IMR-90 (cell line): ENCODE measurements at regions not wholly inside any gene's neighbourhood (a gene's known extent, or its start where the extent isn't known, plus 50 kb on each side); places are given as distances from the start of the nearest gene placed in this dataset.

Source experiments
- ATAC-seq: fragments of 200-7000 bp; cut with Tn5 transposase; 2 replicates; pipeline ENCODE4 v1.9.1; 2020; ENCODE audit warnings: low read depth, mild to moderate bottlenecking, moderate library complexity
- BruUV-seq: library from RNA; stranded (reverse); fragments of 400-500 nt; replicated peaks from 2 replicates; lab custom pipeline; 2021; lab: Mats Ljungman, UMichigan
- CTCF ChIA-PET: fragments of 300-600 bp; formaldehyde crosslinking; extraction: SDS; loops from one replicate; lab custom pipeline; 2021; ENCODE audit warnings: antibody characterized with exemption; lab: Yijun Ruan, JAX
- POLR2A ChIA-PET: fragments of 300-600 bp; sonication (Branson Sonifier 250); formaldehyde crosslinking; loops from one replicate; lab custom pipeline; 2022; ENCODE audit warnings: antibody characterized with exemption; ENCODE audit not compliant: unreplicated experiment; lab: Charles Lee
- DNase-seq: peaks from one replicate; pipeline ENCODE4 v3.0.0; 2013
- H2AFZ ChIP-seq: replicated peaks from 2 replicates; pipeline ENCODE3; 2013; ENCODE audit warnings: low read length, mild to moderate bottlenecking; ENCODE audit not compliant: poor library complexity
- H2AK5ac ChIP-seq: 2 replicates; pipeline ENCODE4 v1.6.1; 2013; ENCODE audit warnings: low read depth, low read length, inconsistent platforms
- H2AK9ac ChIP-seq: replicated peaks from 2 replicates; pipeline ENCODE3; 2013; ENCODE audit warnings: mild to moderate bottlenecking, low read depth, low read length, moderate library complexity; ENCODE audit not compliant: poor library complexity
- H2BK120ac ChIP-seq: 2 replicates; pipeline ENCODE4 v1.6.1; 2013; ENCODE audit warnings: low read depth, low read length, inconsistent platforms
- H2BK15ac ChIP-seq: 3 replicates; pipeline ENCODE4 v1.6.1; 2013; ENCODE audit warnings: low read depth, low read length, inconsistent platforms
- H2BK20ac ChIP-seq: 2 replicates; pipeline ENCODE4 v1.6.1; 2013; ENCODE audit warnings: low read depth, mild to moderate bottlenecking, inconsistent platforms, low read length, moderate library complexity
- H2BK5ac ChIP-seq: 2 replicates; pipeline ENCODE4 v1.6.1; 2013; ENCODE audit warnings: mild to moderate bottlenecking, low read depth, low read length, inconsistent platforms; ENCODE audit not compliant: poor library complexity, severe bottlenecking
- H3K14ac ChIP-seq: replicated peaks from 2 replicates; pipeline ENCODE4 v1.6.1; 2013; ENCODE audit warnings: low read depth, low read length, inconsistent platforms
- H3K18ac ChIP-seq: 2 replicates; pipeline ENCODE4 v1.6.1; 2013; ENCODE audit warnings: low read depth, low read length, control low read depth
- H3K23ac ChIP-seq: 2 replicates; pipeline ENCODE4 v1.6.1; 2013; ENCODE audit warnings: low read depth, low read length, inconsistent platforms
- H3K27ac ChIP-seq: 2 replicates; pipeline ENCODE4 v1.5.1; 2013; ENCODE audit warnings: mild to moderate bottlenecking, control low read depth, low read length; ENCODE audit not compliant: insufficient read depth
- H3K27me3 ChIP-seq: 2 replicates; pipeline ENCODE4 v1.6.1; 2013; ENCODE audit warnings: low read length; ENCODE audit not compliant: control insufficient read depth, insufficient read depth
- H3K36me3 ChIP-seq: 2 replicates; pipeline ENCODE4 v1.6.1; 2013; ENCODE audit warnings: low read length, mixed read lengths; ENCODE audit not compliant: control insufficient read depth, insufficient read depth
- H3K4ac ChIP-seq: 2 replicates; pipeline ENCODE4 v1.6.1; 2013; ENCODE audit warnings: low read depth, low read length, inconsistent platforms
- H3K4me1 ChIP-seq: 2 replicates; pipeline ENCODE4 v1.6.1; 2013; ENCODE audit warnings: low read length, mixed read lengths; ENCODE audit not compliant: control insufficient read depth, insufficient read depth
- H3K4me2 ChIP-seq: 2 replicates; pipeline ENCODE4 v1.6.1; 2013; ENCODE audit warnings: low read depth, mild to moderate bottlenecking, control low read depth, low read length, moderate library complexity
- H3K4me3 ChIP-seq: 2 replicates; pipeline ENCODE4 v1.5.1; 2013; ENCODE audit warnings: low read depth, mild to moderate bottlenecking, control low read depth, low read length, moderate library complexity; ENCODE audit not compliant: insufficient read depth
- H3K56ac ChIP-seq: 2 replicates; pipeline ENCODE4 v1.6.1; 2013; ENCODE audit warnings: low read length, inconsistent platforms; ENCODE audit not compliant: insufficient read depth; ENCODE audit errors: extremely low read depth
- H3K79me1 ChIP-seq, 2 experiments: 2 replicates each; pipeline ENCODE4 v1.6.1; 2013; ENCODE audit warnings: low read length in 2 of 2, inconsistent platforms in 1 of 2, low read depth in 1 of 2
- H3K9ac ChIP-seq: 2 replicates; pipeline ENCODE4 v1.6.1; 2013; ENCODE audit warnings: low read depth, low read length, control low read depth
- H3K9me1 ChIP-seq: 2 replicates; pipeline ENCODE4 v1.6.1; 2013; ENCODE audit warnings: low read length, inconsistent platforms; ENCODE audit not compliant: insufficient read depth
- H3K9me3 ChIP-seq: 2 replicates; pipeline ENCODE4 v1.6.1; 2013; ENCODE audit warnings: low read length; ENCODE audit not compliant: control insufficient read depth, insufficient read depth
- H4K20me1 ChIP-seq: 2 replicates; pipeline ENCODE4 v1.6.1; 2013; ENCODE audit warnings: low read length, inconsistent platforms; ENCODE audit not compliant: insufficient read depth
- H4K5ac ChIP-seq: 2 replicates; pipeline ENCODE4 v1.6.1; 2013; ENCODE audit warnings: mild to moderate bottlenecking, low read depth, low read length, control low read depth
- H4K8ac ChIP-seq, 2 experiments: 2 replicates each; pipeline ENCODE4 v1.6.1; 2013; ENCODE audit warnings: low read depth in 2 of 2, low read length in 2 of 2, control low read depth in 1 of 2, inconsistent platforms in 1 of 2
- H4K91ac ChIP-seq: 2 replicates; pipeline ENCODE4 v1.6.1; 2013; ENCODE audit warnings: low read depth, low read length, inconsistent platforms; ENCODE audit not compliant: insufficient read depth
- BHLHE40 ChIP-seq: fragments of 150-350 bp; IDR thresholded peaks from 2 replicates; pipeline ENCODE4 v1.6.1; 2016; ENCODE audit warnings: mild to moderate bottlenecking, low read depth, low read length
- CEBPB ChIP-seq: IDR thresholded peaks from 2 replicates; pipeline ENCODE4 v1.6.1; 2012; ENCODE audit warnings: low read depth, low read length, improper control_type of control experiment
- CHD1 ChIP-seq: IDR thresholded peaks from 2 replicates; pipeline ENCODE4 v1.6.1; 2012; ENCODE audit warnings: low read depth, low read length, improper control_type of control experiment
- CTCF ChIP-seq: conservative IDR thresholded peaks from 2 replicates; pipeline ENCODE4 v1.5.1; 2012; ENCODE audit warnings: mild to moderate bottlenecking, low read depth, low read length, improper control_type of control experiment
- ELK1 ChIP-seq: fragments of 150-350 bp; IDR thresholded peaks from 2 replicates; pipeline ENCODE4 v1.6.1; 2016; ENCODE audit warnings: low read depth, mild to moderate bottlenecking, low read length, moderate library complexity, borderline replicate concordance
- FOS ChIP-seq: fragments of 150-350 bp; IDR thresholded peaks from 2 replicates; pipeline ENCODE4 v1.6.1; 2016; ENCODE audit warnings: low read depth, low read length
- MAFK ChIP-seq: IDR thresholded peaks from 2 replicates; pipeline ENCODE4 v1.6.1; 2012; ENCODE audit warnings: low read depth, low read length, improper control_type of control experiment
- MAZ ChIP-seq: IDR thresholded peaks from 2 replicates; pipeline ENCODE4 v1.6.1; 2012; ENCODE audit warnings: low read depth, mild to moderate bottlenecking, low read length, improper control_type of control experiment, moderate library complexity, borderline replicate concordance
- POLR2A ChIP-seq: IDR thresholded peaks from 2 replicates; pipeline ENCODE4 v1.6.1; 2012; ENCODE audit warnings: mild to moderate bottlenecking, low read depth, low read length
- RAD21 ChIP-seq: IDR thresholded peaks from 2 replicates; pipeline ENCODE4 v1.6.1; 2012; ENCODE audit warnings: low read length, improper control_type of control experiment
- RFX5 ChIP-seq: IDR thresholded peaks from 2 replicates; pipeline ENCODE4 v1.8.0; 2012; ENCODE audit warnings: low read depth, mild to moderate bottlenecking, low read length, moderate library complexity
- USF2 ChIP-seq: fragments of 150-350 bp; IDR thresholded peaks from 2 replicates; pipeline ENCODE4 v1.6.1; 2017; ENCODE audit warnings: mild to moderate bottlenecking, antibody characterized with exemption, low read length, low read depth
- WGBS, 2 experiments: methylation state at CpG; one replicate each; pipeline versions ENCODE4 v1.1.5 to v1.1.7; 2013; ENCODE audit warnings: missing lambda C conversion rate in 2 of 2; ENCODE audit not compliant: insufficient read length in 1 of 2; ENCODE audit errors: extremely low coverage in 2 of 2; 5-methylcytosine and 5-hydroxymethylcytosine counted together
- dilution Hi-C: fragments of 300-500 bp; cut with HindIII; formaldehyde crosslinking; loops from one replicate; pipeline ENCODE4 v1.14.3; 2018; ENCODE audit warnings: low sequenced_read_pairs; ENCODE audit not compliant: unreplicated experiment
- in situ Hi-C: fragments of 300-500 bp; cut with MboI; formaldehyde crosslinking; loops from 3 replicates; pipeline ENCODE4 v1.14.3; 2019; ENCODE audit warnings: low sequenced_read_pairs, inconsistent platforms, mixed read lengths
- intact Hi-C: fragments of 100-400 bp; cut with micrococcal nuclease; formaldehyde crosslinking; loops from 2 replicates; pipeline ENCODE4 v1.10.0; 2022

GRCh38 chr15:95497634-95498033 is 832.9 kb upstream of the NR2F2 start:
- ChIA-PET CTCF (no interaction called here), POLR2A (no interaction called here)
- no CpG with 5 or more reads among the region's 11 CpGs for WGBS, 2 experiments
- no peak for ATAC-seq
- no peaks in the 10 kb centered on the region for H3K9me3 ChIP-seq
- H3K9ac ChIP-seq, result no peak overlapping the region
- H3K4ac ChIP-seq, result no peak overlapping the region
- H2AK9ac ChIP-seq, result no peak overlapping the region
- dilution Hi-C loops (no loop called here), intact Hi-C loops (no loop called here), in situ Hi-C loops (no loop called here)
- H4K8ac ChIP-seq, result no peak overlapping the region
- no peaks in the 10 kb centered on the region for H3K36me3 ChIP-seq
- no peak overlapping the region for H3K14ac ChIP-seq
- H3K4me3 ChIP-seq, result no peak overlapping the region
- H3K9me1 ChIP-seq, result no peaks in the 10 kb centered on the region; the same call in 1 of the 2 replicates
- no peak overlapping the region for H4K5ac ChIP-seq
- H4K91ac ChIP-seq, result no peak overlapping the region
- H4K20me1 ChIP-seq, result no peaks in the 10 kb centered on the region
- no peaks in the 10 kb centered on the region; the same call in 1 of the 2 replicates for H3K27me3 ChIP-seq
- no peak overlapping the region for H2BK20ac ChIP-seq
- BruUV-seq, result no TSS peak
- no peaks in the 10 kb centered on the region for H3K79me1 ChIP-seq
- no peak overlapping the region for H3K56ac ChIP-seq
- no peak overlapping the region for H2BK15ac ChIP-seq
- H2AFZ ChIP-seq, result no peak overlapping the region
- no peak overlapping the region for H2BK120ac ChIP-seq
- DNase-seq, result no peak
- no peaks in the 10 kb centered on the region for H3K4me1 ChIP-seq
- H2AK5ac ChIP-seq, result no peak overlapping the region
- no peak overlapping the region for H3K27ac ChIP-seq
- H3K23ac ChIP-seq, result no peak overlapping the region
- H2BK5ac ChIP-seq, result no peak overlapping the region
- TF ChIP-seq MAFK (no peak), USF2 (no peak), FOS (no peak), RFX5 (no peak), CTCF (no peak), BHLHE40 (no peak), RAD21 (no peak), CEBPB (no peak), MAZ (no peak), POLR2A (no peak), ELK1 (no peak), CHD1 (no peak)
- H3K18ac ChIP-seq, result no peak overlapping the region
- H3K4me2 ChIP-seq, result no peak overlapping the region
